HFFc6 (cell line): ENCODE measurements at regions not wholly inside any gene's neighbourhood (a gene's known extent, or its start where the extent isn't known, plus 50 kb on each side); places are given as distances from the start of the nearest gene placed in this dataset.

Experiments
- DNase-seq: peaks from one replicate; pipeline ENCODE4 v3.0.0-alpha.2; 2018
- H3K27ac Mint-ChIP-seq: 2 replicates; pipeline ENCODE4 v1.8.0; 2020; ENCODE audit warnings: mild to moderate bottlenecking, mixed read lengths
- H3K27me3 Mint-ChIP-seq: 2 replicates; pipeline ENCODE4 v1.8.0; 2021; ENCODE audit warnings: mild to moderate bottlenecking, moderate library complexity, mixed read lengths; ENCODE audit not compliant: insufficient read depth
- H3K36me3 Mint-ChIP-seq: 2 replicates; pipeline ENCODE4 v1.8.0; 2021; ENCODE audit warnings: low read depth, mixed read lengths
- H3K4me1 Mint-ChIP-seq: 2 replicates; pipeline ENCODE4 v1.8.0; 2020; ENCODE audit warnings: low read depth, mixed read lengths
- H3K4me3 Mint-ChIP-seq: 2 replicates; pipeline ENCODE4 v1.8.0; 2020; ENCODE audit warnings: mild to moderate bottlenecking, moderate library complexity, mixed read lengths
- H3K9me3 Mint-ChIP-seq: 2 replicates; pipeline ENCODE4 v1.8.0; 2020; ENCODE audit warnings: mild to moderate bottlenecking, mixed read lengths
- TF ChIP-seq, protein P1 (sequence below): fragments of 200-600 bp; sonication (generic); IDR thresholded peaks from 2 replicates; pipeline ENCODE4 v1.5.0; 2021; ENCODE audit warnings: antibody characterized with exemption, mild to moderate bottlenecking

DNA sequence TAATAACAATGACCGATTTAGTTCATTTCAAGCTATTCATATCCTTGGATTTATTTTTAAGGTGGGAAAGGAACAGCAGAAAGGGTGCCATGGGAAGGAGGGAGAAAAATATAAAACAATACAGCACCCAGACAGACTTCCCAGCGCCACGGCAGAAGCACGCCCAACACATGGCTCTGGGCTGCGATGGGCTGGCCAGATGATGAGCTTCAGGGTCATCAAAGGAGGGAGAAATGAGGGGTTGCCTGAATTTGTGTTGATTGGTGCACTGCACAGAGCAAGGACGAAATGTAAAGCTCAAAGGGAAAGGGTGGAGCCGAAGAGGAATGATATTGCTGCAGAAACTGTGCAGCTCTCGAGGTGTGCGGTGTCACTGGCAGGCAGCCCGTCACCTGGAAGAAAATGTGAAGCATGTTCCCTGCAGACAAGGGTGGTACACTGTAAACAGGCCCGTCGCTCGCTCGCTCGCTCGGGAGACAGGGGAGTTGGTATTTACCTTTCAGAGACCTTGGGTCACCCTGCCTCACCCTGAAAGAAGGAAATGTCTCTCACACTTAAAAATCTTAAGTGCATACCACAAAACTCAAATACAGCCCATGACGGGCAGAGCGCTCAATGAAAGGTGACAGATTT is 195.5 kb upstream of the CTAGE1 start:
- H3K36me3 Mint-ChIP-seq = no peaks in the 10 kb centered on the region
- no peak for DNase-seq
- H3K27me3 Mint-ChIP-seq = peaks cover 31% of the 10 kb centered on the region
- H3K9me3 Mint-ChIP-seq = no peaks in the 10 kb centered on the region; the same call in 1 of the 2 replicates
- H3K27ac Mint-ChIP-seq = no peak overlapping the region
- no peak overlapping the region for H3K4me3 Mint-ChIP-seq
- peaks cover 19% of the 10 kb centered on the region for H3K4me1 Mint-ChIP-seq
- TF ChIP-seq, protein P1, sequence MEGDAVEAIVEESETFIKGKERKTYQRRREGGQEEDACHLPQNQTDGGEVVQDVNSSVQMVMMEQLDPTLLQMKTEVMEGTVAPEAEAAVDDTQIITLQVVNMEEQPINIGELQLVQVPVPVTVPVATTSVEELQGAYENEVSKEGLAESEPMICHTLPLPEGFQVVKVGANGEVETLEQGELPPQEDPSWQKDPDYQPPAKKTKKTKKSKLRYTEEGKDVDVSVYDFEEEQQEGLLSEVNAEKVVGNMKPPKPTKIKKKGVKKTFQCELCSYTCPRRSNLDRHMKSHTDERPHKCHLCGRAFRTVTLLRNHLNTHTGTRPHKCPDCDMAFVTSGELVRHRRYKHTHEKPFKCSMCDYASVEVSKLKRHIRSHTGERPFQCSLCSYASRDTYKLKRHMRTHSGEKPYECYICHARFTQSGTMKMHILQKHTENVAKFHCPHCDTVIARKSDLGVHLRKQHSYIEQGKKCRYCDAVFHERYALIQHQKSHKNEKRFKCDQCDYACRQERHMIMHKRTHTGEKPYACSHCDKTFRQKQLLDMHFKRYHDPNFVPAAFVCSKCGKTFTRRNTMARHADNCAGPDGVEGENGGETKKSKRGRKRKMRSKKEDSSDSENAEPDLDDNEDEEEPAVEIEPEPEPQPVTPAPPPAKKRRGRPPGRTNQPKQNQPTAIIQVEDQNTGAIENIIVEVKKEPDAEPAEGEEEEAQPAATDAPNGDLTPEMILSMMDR = no peak

DNA sequence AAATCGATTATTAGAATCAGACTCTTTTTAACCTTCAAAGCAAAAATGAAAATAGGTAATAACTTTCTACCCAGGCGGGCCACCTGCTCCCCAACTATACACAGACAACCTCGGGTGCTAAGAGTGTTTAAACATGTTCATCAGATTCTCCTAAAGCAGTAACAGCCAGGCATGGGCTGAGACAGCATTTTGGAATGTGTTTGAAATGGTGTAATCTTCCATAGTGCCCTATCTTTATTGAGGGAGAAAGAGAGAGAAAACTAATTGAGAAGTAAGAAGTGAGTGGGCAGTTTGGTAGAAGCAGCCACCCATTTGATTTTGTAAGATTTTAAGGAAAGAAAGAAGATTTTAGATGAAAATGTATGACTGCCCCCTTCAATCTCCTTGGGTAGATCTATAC is 196.1 kb upstream of the CTAGE1 start:
- peaks cover 37% of the 10 kb centered on the region for H3K27me3 Mint-ChIP-seq
- DNase-seq = no peak
- H3K4me1 Mint-ChIP-seq = peaks cover 18% of the 10 kb centered on the region
- H3K4me3 Mint-ChIP-seq = no peak overlapping the region
- H3K9me3 Mint-ChIP-seq = no peaks in the 10 kb centered on the region; the same call in 1 of the 2 replicates
- TF ChIP-seq, protein P1 = no peak
- no peaks in the 10 kb centered on the region for H3K36me3 Mint-ChIP-seq
- no peak overlapping the region for H3K27ac Mint-ChIP-seq

DNA sequence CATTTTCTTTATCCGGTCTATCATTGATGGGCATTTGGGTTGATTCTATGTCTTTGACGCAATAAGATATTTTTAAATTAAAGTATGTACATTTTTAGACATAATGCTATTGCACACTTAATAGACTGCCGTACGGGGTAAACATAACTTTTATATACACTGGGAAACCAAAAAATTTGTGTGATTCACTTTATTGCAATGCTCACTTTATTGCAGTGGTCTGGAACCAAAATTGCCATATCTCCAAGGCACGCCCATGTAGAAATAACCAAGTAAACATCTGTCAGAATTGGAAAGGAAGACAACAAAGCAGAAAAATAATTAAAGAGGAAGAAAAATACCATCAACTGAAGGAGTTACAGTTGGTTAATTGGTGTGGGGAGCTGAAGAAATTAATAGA is 205.8 kb upstream of the CTAGE1 start:
- Mint-ChIP-seq H3K9me3 (no peaks in the 10 kb centered on the region), H3K4me1 (no peaks in the 10 kb centered on the region), H3K27ac (no peak overlapping the region), H3K4me3 (no peak overlapping the region), H3K27me3 (peaks cover 26% of the 10 kb centered on the region), H3K36me3 (no peaks in the 10 kb centered on the region)
- no peak for DNase-seq
- TF ChIP-seq, protein P1 = no peak

DNA sequence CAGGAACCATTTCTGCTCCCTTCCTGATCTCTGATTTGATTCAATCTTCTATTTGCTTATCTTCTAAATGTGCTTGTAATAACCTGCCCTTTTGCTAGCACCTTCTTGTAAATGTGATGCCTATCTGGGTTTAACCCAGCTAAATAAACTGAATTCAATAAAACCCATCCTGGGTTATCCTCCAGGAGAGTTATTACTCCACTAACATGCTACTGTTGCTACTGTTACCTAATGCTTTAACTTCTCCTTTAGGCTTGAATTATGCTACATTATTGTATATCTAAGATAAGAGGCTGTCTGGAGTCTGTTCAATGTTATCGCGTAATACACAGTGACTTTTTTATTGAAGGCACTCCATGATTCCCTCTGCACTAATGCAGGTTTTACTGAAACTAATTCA is 206.5 kb upstream of the CTAGE1 start:
- Mint-ChIP-seq H3K36me3 (no peaks in the 10 kb centered on the region), H3K4me1 (no peaks in the 10 kb centered on the region), H3K4me3 (no peak overlapping the region), H3K27me3 (peaks cover 25% of the 10 kb centered on the region), H3K9me3 (no peaks in the 10 kb centered on the region), H3K27ac (no peak overlapping the region)
- TF ChIP-seq, protein P1 = no peak
- no peak for DNase-seq

DNA sequence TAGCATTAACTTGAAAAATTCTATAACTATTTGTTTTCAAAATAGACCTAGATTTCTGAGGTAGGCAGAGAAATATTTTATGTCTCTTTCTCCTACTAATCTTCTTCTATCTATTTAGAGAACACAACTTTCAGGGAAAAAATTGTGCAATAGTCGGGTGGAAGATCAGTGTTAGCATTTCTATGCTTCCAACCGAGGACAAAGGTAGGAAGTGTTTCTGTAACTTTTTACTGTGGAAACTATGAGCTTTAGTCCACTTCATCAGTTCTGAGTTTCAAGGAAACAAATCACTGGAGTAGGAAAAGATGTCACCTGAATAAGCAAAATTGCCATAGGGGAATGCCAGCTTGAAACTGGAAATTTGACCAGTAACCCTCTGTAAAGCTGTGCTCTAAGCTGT is 207.7 kb upstream of the CTAGE1 start:
- no peak overlapping the region for H3K27ac Mint-ChIP-seq
- H3K27me3 Mint-ChIP-seq = peaks cover 20% of the 10 kb centered on the region
- TF ChIP-seq, protein P1 = no peak

DNA sequence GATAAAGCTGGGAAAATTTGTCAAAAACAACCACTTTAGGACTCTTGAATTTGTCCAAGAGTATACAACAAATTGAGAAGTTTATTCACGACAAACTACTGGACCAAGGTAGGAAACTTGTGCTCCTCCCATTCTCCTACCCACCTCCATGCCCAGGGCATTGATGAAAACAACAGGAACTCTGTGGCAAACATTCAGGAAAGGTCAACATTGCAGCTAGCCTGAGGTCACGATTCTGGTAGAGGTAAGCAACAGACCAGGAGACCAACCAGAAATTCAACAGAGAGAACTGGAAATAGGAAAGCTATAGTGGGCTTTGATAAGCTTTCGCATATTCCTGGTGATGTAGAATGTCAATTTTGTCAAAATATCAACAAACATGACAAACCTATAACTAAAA is 209.1 kb upstream of the CTAGE1 start:
- peaks cover 16% of the 10 kb centered on the region for H3K27me3 Mint-ChIP-seq
- TF ChIP-seq, protein P1 = no peak
- no peaks in the 10 kb centered on the region for H3K4me1 Mint-ChIP-seq
- no peak overlapping the region for H3K27ac Mint-ChIP-seq
- no peak for DNase-seq
- H3K9me3 Mint-ChIP-seq = no peaks in the 10 kb centered on the region
- no peak overlapping the region for H3K4me3 Mint-ChIP-seq
- no peaks in the 10 kb centered on the region; the same call in 1 of the 2 replicates for H3K36me3 Mint-ChIP-seq

More for the DNA sequence above, 207.7 kb upstream of the CTAGE1 start:
- Mint-ChIP-seq H3K9me3 (no peaks in the 10 kb centered on the region), H3K36me3 (no peaks in the 10 kb centered on the region; the same call in 1 of the 2 replicates), H3K4me3 (no peak overlapping the region), H3K4me1 (no peaks in the 10 kb centered on the region)
- no peak for DNase-seq
